Stimulated activated CD4-positive, alpha-beta T cell treated with anti-CD3 and anti-CD28 coated beads, Interleukin-2, amount 100 ng/mL, for 48 hours (primary cell): ENCODE measurements at regions not wholly inside any gene's neighbourhood (a gene's known extent, or its start where the extent isn't known, plus 50 kb on each side); places are given as distances from the start of the nearest gene placed in this dataset.

ENCODE experiments used
- DNase-seq, 2 donors: peaks; one replicate each; pipeline ENCODE4 v3.0.0-alpha.2; 2020

DNA sequence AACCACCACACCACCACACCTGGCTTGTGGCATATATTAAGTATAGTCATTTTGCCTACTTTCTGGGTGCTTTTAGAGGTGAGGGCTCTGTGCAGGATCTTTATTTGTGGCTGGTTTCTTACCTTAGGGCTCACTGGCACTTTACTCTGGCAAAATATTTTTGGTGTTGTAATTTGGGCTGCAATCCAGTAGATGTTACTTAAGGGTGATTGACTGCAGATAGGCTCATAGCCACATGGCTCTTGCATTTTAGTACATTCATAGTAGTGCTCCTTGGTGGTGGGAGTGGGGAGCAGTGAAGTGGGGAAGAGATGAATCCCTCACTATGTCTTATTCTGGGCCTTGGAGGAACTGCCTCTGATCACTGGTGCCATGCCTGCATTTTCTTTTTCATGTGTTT, 376.1 kb upstream of the GRIN3A start:
- no peak for DNase-seq

DNA sequence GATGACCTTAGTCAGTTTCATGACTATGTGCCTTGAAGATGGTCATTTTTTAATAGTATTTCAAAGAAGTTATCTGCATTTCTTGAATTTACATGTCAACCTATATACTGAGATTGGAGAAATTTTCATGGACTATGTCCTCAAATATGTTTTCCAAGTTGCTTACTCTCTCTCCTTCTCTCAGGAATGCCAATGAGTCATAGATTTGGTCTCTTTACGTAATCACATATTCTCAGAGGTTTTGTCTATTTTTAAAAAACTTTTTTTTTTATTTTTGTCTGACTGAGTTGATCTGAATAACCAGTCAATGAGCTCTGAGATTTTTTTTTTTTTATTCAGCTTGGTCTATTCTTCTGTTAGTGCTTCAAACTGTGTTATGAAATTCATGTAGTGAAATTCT, 374.7 kb upstream of the GRIN3A start:
- no peak for DNase-seq

DNA sequence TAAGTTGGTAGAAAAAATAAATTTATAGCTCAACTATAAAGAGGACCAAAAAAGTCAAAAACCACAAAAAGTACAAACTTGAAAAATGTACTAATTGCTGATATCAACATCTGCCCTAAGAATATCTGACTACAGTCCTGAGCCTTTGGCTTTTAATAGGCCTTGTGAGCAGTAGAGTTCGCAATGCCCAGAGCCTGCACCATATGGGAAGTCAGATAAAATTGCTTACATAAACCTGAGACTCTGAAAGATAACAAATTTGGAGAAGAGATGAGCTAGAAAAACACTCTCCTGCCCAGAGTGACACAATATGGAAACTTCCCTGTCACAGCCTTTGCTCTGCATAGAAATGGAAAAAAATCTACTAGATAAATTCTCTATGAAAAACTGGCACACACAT, 368.0 kb upstream of the GRIN3A start:
- no peak for DNase-seq

GRCh38 chr9:102101723-102102122, 363.3 kb upstream of the GRIN3A start:
- no peak for DNase-seq

- no peak for DNase-seq
Measured at GRCh38 chr9:102087141-102087540, 348.7 kb upstream of the GRIN3A start.

DNA sequence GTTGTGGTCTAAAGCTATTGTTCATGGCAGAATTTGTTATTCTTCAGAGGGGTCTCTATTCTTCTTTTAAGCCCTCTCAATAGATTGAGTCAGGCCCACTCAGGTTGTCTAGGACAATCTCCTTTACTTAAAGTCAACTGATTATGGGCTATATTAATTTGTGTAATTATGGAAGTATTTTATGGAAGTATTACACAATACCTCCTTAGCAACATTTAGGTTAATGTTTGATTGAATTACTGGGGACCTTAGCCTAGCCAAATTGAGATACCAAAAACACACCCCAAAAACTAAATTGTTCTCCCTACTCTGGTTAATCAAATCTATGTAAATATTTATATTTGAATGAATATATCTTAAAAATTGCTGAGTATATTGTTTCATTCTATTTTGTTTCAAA, 347.1 kb upstream of the GRIN3A start:
- no peak for DNase-seq

- no peak for DNase-seq
Measured at GRCh38 chr9:102072059-102072764, 333.8 kb upstream of the GRIN3A start.

DNA sequence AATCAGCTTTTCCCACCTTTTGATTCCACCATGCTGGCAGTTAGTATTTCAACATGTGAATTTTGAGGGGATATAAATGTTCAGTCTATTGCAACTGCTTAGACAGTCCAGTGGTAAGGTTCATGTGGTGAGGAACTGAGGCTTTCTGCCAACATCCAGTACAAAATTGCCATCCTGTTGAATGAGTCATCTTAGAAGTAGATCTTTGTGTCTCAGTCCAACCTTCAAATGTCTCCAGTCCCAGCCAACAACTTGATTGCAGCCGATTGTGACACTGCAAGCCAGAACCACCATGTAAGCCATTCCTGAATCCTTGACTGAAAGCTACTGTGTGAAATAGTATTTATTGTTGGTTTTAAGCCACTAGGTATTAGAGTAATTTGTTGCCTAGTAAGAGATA, 331.5 kb upstream of the GRIN3A start:
- no peak for DNase-seq

DNA sequence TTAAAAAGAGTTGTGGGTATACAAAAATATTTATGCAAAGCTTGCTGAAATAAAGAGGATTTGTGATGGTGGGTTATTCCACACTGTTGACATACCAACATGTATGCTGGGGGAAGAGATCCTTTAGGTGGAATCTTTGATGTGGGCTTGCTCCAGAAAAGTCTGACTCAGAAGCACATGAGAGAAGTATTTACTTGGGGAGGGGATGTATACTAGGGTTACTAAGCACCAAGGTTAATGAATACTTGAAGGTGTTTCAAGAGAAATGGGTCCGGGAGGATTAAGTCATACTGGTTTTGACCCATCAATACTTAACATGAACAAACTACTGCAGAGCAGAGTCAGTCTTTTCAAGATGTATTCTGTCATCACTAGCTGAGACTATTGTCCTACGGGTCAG, 316.4 kb upstream of the GRIN3A start:
- no peak for DNase-seq

- DNase-seq: no peak
Measured at GRCh38 chr9:102049586-102050246, 311.3 kb upstream of the GRIN3A start.

- DNase-seq: no peak
Measured at GRCh38 chr9:102047549-102047948, 309.1 kb upstream of the GRIN3A start.

GRCh38 chr9:102044133-102044532, 305.7 kb upstream of the GRIN3A start:
- no peak for DNase-seq

DNA sequence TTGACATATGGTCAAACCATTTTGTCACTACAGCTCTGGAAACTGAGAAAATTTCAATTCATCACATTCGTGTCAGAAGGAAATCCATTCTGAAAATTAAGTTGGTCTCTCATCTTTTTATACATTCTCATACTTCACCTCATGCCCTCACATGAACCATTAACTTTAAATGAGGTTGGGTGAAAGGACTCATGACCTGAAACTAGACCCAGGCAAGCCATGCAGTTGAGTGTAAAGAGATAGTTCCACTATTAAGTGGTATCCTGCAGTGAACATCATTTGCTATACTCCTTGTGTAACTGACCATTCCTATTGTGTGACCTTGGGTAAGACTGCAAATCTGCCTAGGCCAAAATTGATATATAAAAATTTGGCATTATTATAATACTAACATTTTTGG, 299.6 kb upstream of the GRIN3A start:
- no peak for DNase-seq

DNA sequence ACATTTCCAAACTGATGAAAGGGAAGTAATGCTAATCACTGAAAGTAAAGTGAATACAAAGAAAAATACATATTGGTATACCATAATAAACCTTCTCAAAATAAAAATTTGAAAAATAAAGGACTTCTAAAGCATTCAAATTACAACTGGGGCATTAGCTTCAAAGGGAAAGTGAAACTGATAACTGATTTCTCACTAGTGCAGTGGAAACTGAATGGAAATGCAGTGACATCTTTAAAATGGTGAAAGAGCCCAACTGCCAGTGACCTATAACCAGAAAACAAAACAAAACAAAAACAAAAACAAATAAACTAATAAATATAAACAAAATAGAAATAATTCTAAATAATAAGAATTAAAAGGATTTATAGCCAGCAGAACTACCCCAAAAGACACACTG, 297.5 kb upstream of the GRIN3A start:
- DNase-seq: no peak

DNA sequence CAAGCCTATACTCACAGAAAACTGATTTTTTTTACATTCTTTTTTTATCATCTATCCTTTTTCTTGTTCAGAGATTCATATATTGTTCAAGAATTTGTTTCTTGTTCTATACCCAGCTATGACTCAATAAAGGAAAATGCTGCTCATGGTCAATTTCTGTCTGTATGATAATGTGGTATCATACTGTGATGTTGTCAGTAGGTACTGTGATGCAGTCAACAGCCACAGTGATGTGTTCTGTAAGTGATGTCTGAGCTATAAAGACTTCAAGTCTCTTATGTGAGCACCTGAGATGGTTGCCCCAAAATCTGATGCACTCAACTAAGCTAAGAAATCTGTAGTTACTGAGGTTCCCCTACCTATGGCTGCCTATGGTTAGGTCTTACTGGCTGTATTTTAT, 294.2 kb upstream of the GRIN3A start:
- no peak for DNase-seq

GRCh38 chr9:102000956-102001355, 262.5 kb upstream of the GRIN3A start:
- no peak for DNase-seq

DNA sequence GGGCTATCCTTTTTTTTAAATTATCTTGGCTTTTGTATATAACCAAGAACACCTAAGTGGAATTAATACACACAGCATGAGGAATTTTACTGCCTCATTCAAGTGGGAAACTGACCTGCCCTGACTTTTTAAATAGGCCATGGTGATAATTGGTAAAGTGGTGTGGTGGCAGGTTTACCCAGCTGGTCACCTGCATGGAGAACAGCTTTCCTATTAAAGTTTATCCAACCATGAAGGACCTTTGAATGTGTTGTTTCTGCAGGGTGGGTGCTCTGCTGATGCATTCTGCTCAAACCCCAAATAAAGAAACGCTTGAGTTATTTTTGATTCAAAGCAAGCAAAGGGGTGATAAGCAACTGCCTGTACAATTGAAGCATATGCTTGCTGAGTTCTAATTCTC, 261.0 kb upstream of the GRIN3A start:
- DNase-seq: no peak

- no peak for DNase-seq
Measured at GRCh38 chr9:101995231-101995630, 256.8 kb upstream of the GRIN3A start.

DNA sequence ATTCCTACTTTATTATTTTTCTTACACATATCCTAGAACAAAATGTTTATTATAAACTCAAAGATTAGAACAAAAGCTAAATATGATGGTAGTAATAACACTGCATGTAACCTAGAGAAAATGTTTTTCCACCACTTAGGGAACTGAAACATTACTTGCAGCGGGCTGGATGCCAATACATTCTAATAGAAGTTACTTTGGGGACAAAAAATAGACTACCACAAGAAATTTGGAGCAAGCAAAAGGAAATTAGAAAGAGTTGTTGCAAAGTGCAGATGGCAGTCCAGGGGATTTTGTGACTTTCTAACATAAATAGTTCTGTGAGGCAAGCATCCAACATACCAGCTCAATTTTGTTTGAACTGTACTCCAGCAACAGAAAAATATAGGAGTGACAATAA, 255.3 kb upstream of the GRIN3A start:
- no peak for DNase-seq

GRCh38 chr9:101991926-101992325, 253.5 kb upstream of the GRIN3A start:
- no peak for DNase-seq

DNA sequence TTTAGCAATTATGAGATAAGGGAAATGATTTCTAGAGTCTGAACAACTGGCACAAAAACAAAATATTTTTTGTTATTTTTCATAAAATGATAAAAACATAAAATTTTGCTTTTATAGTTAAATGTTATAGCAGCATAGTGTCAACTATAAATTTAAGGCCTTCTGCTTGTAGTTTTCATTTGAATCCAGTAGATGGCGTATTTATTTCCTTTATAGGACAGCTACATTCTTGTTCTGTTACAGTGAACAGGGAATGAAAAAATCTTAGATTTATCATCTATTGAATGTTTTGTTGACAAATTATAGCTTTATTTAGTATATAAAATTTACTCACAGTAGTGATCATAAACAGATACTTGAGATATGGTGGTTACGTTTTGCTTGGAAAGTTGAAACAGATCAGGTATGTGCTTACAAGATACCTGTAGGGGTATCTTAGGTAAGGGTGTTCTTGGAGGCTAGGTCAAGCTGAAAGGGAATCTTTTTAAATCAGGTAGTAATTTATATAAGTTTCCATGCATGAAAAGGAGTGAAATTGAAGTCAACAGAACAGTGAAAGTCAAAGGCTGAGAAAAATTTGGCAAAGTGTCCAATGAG, 239.3 kb upstream of the GRIN3A start:
- DNase-seq: no peak

GRCh38 chr9:101970609-101971008, 232.2 kb upstream of the GRIN3A start:
- DNase-seq: no peak

DNA sequence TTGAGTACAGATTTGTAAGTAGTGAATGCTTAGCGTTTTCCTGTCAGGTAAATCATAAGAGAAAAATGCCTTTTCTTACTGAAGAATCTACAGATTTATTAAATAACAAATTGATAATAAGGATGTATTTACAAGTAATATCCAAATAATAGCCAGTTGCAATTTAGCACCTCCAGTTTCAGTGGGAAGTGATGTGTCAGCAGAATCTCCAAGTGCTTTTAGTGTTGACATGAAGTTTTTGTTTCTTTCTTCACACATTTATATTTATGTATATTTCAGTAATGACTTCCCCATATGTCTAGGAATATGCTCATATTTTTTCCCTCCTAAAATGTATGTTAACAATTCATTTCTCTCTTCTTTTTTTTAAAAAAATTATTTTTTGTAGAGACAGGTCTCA, 229.9 kb upstream of the GRIN3A start:
- DNase-seq: no peak

- DNase-seq: no peak
Measured at GRCh38 chr9:101966691-101967090, 228.2 kb upstream of the GRIN3A start.

- no peak for DNase-seq
Measured at GRCh38 chr9:101957705-101958104, 219.3 kb upstream of the GRIN3A start.
